ENCODE measurements at regions not wholly inside any gene's neighbourhood (a gene's known extent, or its start where the extent isn't known, plus 50 kb on each side); places are given as distances from the start of the nearest gene placed in this dataset.

DNA sequence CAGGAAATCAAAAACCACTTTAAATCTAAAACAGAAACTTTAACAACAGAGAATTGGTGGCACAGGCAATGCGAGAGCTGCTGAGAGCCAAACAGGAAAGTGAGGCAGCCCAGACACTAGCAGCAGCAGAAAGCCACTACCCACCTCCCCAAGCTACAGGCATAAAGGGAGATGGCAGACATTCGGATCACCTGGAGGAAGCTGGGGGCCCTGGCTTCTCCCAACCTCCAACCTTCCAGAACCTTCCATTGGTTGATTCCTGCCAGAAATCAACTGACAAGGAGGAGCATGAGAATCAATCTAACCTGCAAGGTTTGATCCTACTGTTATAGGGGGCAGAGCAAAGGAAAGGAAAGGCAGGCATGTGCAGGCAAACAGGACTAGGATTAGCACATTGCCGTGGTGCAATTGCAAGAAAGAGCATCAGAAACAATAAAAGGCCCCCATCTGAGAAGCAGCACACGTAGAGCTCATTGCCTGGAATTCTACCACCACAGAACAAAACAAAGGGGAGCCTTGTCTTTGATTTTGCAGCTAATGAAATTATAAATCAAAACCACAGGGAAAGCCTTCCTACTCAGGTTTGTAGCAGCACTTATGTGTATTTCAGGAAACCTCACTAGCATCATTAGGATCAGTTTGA lies 427.3 kb upstream of the RASGEF1B start:
- in situ Hi-C loops (cut with MboI; ENCODE audit: low sequenced_read_pairs): no loop called here

DNA sequence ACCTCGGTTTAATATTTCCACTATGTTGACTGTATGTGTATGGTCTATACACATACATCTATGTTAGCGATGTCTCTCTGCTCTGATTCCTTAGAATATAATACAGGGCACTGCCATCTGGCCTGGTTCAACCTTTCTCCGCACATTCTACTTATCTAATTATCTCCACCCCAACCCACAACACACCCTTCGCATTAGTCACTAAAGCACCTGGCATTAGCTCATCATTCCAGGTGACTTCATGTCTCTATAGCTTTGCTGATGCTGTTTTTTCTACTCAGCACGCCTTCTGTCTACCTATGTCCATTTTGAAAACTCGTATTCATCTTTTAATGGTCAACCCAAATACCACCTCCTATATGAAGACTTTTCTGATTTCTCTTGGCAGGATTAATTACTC lies 425.2 kb upstream of the RASGEF1B start:
- in situ Hi-C loops (cut with MboI; ENCODE audit: low sequenced_read_pairs): no loop called here

DNA sequence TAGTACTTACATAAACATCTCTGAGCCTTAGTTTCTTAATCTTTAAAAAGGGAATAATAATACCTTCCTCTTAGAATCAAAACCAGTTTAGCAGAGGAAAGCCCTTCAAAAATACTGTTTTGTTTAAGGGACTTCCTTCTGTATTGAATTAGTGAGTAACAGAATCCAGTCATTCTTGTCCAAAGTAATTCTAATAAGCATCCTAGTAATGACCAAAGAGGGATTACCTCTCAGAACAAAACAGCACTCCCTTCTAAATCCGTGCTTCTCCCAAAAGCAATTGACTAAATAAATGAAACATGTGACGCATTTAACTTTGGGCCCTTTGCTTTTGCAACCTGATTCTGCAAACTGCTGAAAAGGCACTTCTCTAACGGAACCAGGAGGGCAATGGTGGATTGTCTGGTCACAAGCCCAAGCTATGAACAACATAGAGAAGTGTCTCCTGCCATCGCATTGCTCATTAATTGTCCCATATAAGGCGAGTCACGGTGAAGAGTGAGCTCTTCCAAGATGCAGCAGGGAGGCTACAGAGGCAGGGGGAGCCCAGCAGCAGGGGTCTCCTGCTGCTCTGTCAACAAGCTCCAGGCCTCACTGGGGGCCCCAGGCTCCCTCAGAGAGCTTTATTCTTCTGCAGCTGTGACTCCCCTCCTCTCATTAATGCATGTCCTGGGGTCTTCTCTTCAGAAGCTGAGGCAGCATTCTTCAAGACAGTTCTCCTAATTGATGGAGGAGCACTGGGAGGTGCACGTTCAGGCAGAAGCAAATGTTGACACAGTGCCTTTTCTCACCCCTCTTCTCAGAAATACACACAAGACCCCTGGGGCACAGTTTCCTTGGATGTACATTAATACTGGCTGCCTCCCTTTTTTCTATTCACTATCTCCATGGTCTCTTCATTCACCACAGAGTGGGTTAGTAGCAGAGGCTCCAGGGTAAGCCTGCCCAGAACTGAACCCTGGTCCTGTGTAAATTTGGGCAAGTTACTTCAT lies 419.6 kb upstream of the RASGEF1B start:
- in situ Hi-C loops (cut with MboI; ENCODE audit: low sequenced_read_pairs): no loop called here

DNA sequence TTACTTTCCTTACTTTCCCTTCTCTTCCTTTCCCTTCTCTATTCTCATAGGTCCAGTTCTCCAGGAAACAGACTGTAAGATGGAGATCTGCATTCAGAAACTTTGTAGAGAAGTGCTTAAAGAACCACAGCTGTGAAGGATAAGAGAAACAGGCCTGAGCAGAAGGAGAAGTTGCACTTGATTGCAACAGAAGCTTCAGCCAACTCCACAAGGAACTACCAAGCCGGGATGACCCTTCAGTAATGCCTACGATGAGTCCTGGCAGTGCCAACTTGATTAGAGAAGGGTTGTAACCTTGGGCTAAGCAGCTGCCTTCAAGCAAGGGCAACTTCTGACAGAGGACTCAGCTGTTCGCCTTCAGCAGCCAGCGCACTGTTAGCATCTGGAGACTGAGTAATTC lies 413.3 kb upstream of the RASGEF1B start:
- in situ Hi-C loops (cut with MboI; ENCODE audit: low sequenced_read_pairs): no loop called here

DNA sequence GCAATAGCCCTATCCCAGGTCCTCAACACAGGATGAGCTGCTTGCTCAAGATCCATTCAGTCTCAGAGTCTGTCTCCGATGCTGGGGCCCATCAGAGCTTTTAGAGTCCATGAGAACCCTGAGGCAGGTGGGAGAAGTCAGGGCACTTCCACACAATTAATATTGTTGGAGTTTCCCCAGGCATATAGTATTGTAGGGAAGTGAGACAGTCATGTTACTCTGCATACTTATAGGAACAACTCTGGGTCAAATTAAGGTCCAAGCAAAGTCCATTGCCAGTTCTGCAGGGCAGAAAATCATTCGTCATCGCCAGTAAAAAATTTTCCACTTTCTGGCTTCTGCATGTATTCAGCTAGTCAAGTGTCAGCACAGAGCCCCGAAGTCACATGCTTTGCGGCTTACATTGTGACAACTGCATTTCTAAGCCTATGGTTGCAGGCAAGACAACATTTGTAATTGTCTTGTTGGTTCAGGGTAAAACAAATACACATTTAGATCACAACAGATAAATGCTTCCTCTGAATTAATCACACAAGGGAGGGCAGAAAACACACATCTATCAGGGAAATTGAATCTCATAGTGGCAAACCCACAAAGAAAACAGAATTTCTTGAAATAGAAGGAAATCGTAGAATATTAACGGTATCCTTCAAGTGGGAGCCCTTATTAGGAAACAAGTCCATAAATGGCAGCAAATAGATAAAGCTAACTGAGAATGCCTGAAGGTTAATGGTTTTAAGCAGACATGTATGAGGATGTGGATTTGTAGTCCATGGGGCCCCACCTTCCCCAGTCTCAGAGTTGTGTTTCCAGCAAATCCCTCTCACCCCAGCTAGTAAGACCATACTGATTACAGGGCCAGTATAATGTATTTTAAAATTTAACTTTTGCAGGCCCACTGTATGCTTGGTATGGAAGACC lies 412.1 kb upstream of the RASGEF1B start:
- in situ Hi-C loops (cut with MboI; ENCODE audit: low sequenced_read_pairs): no loop called here

DNA sequence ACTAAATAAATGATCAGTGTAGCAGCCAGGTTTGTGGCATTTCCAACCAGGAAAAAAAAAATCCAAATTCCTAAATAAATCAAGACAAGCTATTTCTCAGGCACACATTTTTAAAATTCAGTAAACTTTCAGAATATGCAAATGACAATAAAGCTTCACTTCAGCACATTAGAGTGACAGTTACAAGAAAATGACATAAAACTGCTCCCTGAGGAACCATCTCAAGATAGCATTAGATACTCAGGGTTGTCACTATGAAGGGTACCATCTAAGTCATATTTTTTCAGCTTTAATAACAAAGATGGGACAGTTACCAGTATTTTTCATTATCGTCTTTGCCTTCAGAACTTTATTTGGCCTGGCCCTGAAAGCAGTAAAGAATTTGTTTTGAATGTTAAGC lies 411.3 kb upstream of the RASGEF1B start:
- in situ Hi-C loops (cut with MboI; ENCODE audit: low sequenced_read_pairs): no loop called here

DNA sequence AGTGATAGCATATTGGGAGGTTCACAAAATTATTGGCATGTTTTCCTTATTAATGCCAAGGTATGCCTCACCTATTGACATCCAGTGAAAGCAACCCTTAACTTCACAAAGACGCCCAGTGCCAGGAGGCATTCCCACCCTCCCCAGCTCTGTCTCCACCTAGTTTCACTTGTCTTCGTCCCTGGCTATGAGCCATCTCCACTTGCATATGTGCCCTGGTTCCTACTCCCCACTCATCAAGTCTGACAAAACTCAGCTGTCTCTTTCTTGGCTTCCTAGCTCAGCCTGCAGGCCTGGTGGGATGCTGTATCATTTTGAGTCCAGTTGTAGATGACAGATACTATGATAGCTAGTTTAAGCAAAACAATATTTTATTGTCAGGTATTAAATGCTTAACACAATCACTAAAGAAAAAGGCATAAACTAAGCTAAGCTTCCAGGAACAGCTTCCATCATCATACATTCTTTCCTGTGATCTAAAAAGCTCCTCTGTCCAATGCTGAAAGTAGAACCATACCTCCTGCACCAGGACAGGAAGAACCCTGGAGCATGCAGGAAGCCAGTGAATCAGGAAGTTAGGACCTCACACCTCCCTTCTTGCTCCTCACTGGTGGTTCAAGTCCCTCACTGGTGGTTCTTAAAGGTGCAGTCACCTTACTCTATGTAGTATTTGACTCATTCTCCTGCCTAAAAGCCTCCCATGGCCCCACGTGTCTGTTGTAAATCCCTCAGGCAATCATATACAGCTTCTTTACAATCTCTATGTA lies 410.3 kb upstream of the RASGEF1B start:
- in situ Hi-C loops (cut with MboI; ENCODE audit: low sequenced_read_pairs): no loop called here

DNA sequence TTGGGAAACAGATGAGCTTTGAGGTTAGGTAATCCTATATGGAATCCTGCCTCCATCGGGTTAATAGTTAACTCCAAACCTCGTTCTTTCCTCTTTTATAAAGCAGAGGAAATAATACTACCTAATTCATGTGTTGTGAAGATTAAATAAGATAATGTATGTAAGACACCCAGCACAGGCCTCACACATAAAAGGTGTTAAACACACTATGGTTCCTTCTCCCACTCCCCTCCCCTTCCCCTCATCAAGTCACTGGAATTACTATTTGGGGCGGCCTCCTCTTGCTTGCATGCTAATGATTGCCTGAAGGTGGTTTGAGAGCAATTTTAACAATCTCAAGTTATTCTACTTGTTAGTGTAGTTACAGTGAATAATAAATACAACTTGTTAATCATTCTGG lies 404.4 kb upstream of the RASGEF1B start:
- in situ Hi-C loops (cut with MboI; ENCODE audit: low sequenced_read_pairs): no loop called here

DNA sequence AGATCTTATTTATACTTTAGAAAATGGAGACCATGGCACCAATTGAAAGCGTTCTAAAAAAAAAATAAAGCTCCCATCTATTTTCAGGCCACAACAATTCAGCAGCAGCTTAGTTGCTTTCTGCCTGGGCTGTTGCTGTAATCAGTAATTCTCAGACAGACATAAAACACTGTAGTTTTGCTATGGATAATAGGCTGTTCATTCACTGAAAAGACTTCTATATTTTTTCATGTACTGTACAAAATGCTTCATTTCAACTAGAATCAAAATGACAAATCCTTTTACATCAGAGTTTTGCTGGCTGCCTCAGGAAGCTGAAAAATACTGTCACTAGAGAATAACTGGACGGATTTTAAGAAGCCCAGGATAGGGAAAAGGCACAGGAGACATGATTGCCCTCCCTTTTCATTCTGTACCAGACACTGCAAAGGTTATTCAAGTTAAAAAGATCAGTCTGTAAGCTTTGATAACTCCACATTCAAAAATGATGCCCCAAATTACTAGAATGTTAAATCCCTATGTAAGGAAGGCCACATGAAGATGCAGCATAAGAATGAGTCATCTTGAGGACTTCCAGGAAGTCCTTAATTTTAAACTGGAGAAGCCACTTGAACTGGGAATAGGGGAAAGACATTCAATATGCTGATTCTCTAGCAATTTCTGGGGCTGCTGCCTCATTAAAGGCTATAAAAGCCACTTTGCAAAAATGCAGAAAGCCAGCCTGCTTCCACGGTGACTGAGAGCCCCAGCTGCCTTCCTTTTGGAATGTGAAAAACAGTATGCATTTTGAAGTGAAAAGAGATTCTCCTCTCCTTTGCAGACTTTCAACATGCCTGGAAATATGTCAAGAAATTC lies 403.2 kb upstream of the RASGEF1B start:
- in situ Hi-C loops (cut with MboI; ENCODE audit: low sequenced_read_pairs): no loop called here

DNA sequence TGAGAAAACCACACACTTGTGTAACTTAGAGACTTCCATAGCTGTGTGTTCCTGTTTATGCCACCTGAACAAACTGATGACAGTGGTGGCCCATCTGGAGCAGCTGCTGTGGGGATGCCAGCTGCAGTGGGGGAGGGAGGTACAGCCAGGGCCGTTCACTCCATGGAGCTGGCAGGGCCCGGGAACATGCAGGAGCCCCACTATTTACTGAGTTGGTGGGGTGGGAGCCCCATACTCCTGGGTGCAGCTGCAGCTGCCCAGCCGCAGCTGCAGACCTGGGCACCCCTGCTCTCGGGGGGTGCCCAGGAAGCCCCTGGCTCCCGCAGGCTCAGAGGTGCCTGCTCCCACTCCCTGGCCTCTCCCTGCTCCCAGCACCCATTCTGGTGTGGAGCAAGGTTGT lies 398.6 kb upstream of the RASGEF1B start:
- in situ Hi-C loops (cut with MboI; ENCODE audit: low sequenced_read_pairs): no loop called here

DNA sequence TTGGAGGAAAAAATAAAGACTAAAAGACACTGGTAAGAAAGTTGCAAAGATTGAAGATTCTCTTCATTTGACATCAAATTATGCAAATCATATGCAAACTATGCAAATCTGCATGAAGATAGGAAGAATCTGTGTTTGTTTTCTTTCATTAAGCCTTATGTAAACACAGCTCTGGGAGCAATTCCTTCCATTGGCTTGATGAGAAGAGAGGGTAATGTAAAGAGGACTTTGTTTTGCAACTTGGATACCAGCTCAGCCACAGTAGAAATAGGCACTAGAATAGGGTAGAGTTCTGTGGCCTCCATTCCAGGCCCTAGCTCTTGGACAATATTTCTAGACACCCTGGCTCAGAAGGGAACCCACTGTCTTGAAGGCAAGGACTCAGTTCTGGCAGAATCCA lies 388.4 kb upstream of the RASGEF1B start:
- in situ Hi-C loops (cut with MboI; ENCODE audit: low sequenced_read_pairs): no loop called here

DNA sequence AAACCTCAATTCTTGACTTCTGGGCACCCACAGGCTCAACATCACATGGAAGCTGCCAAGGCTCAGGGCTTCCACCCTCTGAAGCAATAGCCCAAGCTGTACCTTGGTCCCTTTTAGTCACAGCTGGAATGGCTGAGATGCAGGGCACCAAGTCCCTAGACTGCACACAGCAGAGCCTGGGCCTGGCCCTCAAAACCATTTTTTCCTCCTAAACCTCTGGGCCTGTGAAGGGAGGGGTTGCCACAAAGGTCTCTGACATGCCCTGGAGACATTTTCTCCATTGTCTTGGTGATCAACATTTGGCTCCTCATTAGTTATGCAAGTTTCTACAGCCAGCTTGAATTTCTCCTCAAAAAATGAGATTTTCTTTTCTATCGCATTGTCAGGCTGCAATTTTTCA lies 382.7 kb upstream of the RASGEF1B start:
- in situ Hi-C loops (cut with MboI; ENCODE audit: low sequenced_read_pairs): no loop called here

DNA sequence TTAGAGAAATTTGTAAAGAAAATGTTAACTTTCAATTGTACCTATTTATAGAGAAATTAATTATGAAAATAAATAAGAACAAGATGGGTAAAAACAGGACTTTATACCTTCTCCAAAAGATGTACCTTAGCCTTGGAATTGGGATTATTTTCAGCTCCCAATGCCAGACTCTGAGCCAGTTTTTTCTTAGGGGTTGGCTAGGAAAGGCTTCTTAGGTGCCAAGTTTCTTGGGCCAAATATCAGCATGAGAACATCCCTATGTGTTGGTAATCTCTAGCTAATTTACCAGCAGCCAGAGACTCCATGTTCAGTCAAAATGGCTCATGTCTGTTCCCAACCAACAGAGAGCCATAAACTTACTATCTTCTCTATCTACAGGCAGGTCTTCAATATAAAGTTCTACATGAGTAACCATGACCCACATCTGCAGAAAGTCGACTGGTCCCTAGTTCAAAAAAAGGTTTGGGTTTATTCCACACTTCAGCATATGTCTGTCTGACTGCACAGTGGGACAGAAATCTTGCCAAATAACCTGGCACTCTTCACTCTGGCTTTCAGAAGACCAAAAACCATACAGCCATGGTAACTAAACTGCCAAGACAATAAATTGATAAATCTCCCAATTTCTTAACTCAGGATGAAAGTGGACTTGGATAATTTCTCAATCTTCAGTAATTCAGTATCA lies 380.5 kb upstream of the RASGEF1B start:
- in situ Hi-C loops (cut with MboI; ENCODE audit: low sequenced_read_pairs): no loop called here

DNA sequence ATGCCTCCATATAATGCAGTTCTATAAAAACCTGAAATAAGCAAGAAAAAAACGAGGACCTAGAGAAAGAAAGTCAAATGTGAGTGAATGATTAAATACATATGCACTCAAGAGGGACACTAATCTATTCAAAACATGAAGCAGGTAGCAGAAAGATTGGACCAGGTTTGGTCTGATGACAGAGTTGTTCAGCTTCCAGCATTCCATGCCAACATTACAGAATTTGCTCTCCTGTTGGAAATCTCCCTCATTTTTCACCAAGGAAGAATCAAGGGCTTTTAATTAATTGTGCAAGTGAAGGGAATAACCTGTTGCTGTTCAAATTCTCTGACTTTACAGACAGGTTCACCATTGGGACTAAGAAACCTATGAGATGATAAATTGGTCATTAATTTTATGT lies 379.0 kb upstream of the RASGEF1B start:
- in situ Hi-C loops (cut with MboI; ENCODE audit: low sequenced_read_pairs): no loop called here

DNA sequence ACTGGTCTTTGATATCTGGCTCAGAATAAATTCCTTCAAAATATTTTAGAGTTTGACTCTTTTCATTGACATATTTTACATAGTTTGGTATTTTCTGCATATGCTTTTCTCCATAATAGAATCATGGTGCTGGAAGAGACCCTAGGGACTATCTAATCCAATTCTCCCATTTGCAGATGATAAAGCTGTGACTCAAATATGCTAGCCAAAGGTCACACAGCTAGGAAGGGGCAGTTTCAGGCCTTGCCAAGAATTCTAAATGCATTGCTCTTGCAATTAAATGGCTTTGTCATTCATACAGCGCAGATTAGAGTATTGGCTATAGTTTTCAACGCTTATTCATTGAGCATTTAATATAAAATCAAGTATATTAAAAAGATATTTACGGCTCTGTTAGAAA lies 374.1 kb upstream of the RASGEF1B start:
- in situ Hi-C loops (cut with MboI; ENCODE audit: low sequenced_read_pairs): no loop called here

DNA sequence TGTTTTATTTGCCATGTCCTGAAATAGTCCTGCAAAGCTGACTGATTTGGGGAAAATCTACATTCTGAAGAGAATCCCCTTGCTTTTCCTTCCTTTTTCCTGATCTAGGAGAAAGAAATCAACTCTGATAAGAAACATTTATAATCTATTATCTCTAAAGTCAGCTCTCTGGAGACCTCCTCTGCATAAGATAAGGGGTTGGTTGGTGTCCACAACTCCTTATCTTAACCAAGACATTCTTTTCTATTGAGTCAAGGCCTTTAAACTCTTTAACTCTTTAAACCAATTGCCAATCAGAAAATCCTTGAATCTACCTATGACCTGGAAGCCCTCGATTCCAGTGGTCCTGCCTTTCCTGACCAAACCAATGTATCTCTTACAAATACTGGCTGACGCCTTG lies 373.6 kb upstream of the RASGEF1B start:
- in situ Hi-C loops (cut with MboI; ENCODE audit: low sequenced_read_pairs): no loop called here

DNA sequence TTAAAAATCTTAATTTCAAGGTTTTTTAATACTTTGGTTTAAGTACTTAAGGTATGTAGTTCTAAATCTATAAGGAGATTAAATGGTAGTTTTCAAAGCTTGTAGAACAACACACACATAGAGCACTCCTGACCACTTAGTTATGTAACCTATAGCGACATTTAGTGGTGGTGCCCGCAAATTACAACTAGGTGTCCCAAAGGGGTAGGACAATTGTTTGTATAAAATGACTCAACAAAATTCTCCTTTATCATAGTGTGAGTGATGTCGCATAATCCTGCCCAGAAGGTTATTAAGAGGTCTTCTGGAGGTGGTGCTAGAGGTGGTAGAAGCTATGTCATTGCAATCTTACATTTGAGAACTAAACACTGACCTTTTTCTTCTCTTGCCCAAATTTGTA lies 373.0 kb upstream of the RASGEF1B start:
- in situ Hi-C loops (cut with MboI; ENCODE audit: low sequenced_read_pairs): no loop called here

DNA sequence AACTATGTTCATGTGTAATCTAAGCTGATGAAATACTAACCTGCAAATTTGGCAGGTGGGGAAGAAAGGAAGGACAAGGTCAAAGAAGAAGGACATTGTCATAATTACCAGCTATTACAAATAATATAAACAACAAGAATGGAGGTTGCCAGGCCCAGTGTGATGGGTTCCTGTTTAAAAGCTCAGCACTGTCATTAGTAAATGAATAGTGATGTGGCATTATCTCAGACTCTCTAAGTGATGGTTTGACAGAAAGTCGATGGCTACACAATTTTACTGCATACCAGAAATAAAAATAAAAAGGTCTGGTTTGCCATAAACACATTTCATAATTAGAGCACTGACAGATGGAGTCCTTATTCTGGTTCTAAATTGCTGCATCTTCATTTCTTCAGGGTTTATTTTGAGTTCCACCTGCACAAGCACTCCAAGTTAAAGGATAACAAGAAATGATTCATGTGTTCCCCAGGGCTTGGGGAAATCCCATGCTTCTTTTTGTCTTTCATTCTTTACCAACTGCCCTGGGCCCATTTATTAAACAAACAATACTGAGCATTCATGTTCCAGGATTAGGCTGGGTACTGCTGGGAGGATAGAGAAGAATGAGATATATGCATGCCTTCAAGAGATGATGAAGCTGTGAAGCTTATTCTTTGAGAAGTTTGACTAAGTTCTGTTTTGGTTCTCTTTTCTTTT lies 367.8 kb upstream of the RASGEF1B start:
- in situ Hi-C loops (cut with MboI; ENCODE audit: low sequenced_read_pairs): loop anchor here (10.0 kb wide), 1 partner anchor 375 kb away; no protein-coding TSS in a partner anchor
